ENCODE measurements at regions not wholly inside any gene's neighbourhood (a gene's known extent, or its start where the extent isn't known, plus 50 kb on each side); places are given as distances from the start of the nearest gene placed in this dataset.
"Not testable (repeated sequence)": the region's sequence is repeated elsewhere in the genome, so short reads cannot be mapped to it uniquely, and the experiment has no call there.

- no peak for DNase-seq (ENCODE audit: low read depth)
Measured at GRCh38 chr6:164826831-164827468, 482.5 kb downstream of the C6orf118 start.

GRCh38 chr6:164825386-164825785 is 484.0 kb downstream of the C6orf118 start:
- DNase-seq (ENCODE audit: low read depth), result no peak

DNA sequence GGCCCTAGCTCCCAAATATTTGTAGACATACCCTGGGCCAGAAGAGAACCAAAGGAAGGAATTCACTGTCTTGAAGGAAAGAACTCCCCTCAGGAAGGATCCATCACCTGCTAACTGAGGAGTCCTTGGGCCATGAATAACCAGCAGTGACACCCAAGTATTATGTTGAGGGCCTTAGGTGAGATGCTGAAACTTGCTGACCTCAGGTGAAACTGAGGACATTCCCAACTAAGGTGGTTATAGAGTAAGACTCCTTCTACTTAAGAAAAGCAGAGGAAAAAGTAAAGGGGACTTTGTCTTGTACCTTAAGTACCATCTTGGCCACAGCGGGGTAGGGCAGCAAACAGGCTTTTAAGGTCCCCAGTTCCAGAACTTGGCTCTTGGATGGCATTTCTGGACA is 491.7 kb downstream of the C6orf118 start:
- no peak for DNase-seq (ENCODE audit: low read depth)

DNA sequence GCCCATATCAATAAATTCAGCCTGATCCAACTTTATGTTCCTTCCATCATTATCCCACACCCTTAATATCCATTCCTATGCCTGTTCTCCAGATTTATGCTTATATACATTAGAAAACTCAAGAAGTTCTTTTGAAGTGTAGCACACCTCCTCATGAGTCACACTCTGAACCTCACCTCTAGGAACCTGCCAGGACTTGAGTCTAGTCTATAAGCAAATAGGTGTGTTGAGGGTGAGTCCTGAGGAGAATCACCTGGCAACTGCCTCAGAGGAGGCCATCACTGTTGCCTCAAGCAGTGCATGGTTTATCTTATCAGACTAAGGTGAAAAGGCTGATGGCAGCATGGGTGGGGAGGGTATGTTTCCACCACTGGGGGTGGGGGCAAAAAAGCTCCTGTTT is 496.7 kb downstream of the C6orf118 start:
- no peak for DNase-seq (ENCODE audit: low read depth)

DNA sequence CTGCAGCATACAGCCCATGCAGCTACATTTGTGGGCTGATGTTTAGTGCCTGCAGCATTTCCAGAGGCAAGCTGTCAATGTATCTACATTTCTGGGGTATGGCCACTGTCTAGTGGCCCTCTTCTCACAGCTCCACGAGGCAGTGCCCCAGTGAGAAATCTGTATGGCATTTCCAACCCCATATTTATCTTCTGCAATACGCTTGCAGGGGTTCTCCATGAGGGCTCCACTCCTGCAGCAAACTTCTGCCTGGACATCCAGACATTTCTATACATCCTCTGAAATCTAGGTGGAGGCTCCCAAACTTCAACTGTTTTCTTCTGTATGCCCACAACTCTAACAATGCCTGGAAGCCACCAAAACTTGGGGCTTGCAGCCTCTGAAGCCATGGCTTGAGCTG is 502.3 kb downstream of the C6orf118 start:
- no peak for DNase-seq (ENCODE audit: low read depth)

- DNase-seq (ENCODE audit: low read depth), result no peak
Measured at GRCh38 chr6:164795056-164795815, 514.2 kb downstream of the C6orf118 start.

- no peak for DNase-seq (ENCODE audit: low read depth)
Measured at GRCh38 chr6:164792666-164793065, 516.7 kb downstream of the C6orf118 start.

DNA sequence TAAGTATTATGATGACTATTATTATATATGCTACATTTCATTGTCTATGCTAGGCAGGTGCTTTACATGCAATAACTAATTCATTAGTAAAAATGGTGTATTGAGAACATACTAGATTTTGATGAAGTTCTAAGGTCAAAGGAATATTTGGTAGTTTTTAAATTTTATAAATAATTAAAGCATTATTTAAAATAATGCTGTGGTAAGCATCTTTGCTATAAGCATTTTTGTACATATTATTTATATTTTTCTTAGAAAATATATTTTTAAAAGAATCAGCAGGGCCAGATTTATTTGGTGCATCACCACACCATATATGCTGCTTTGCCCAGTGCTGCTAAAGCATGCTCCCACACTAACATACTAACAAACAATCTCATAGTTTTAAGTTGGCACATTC is 517.9 kb downstream of the C6orf118 start:
- no peak for DNase-seq (ENCODE audit: low read depth)

GRCh38 chr6:164763788-164764187 is 545.6 kb downstream of the C6orf118 start:
- no peak for DNase-seq (ENCODE audit: low read depth)

GRCh38 chr6:164757451-164757850 is 552.0 kb downstream of the C6orf118 start:
- no peak for DNase-seq (ENCODE audit: low read depth)

GRCh38 chr6:164756723-164757122 is 552.7 kb downstream of the C6orf118 start:
- no peak for DNase-seq (ENCODE audit: low read depth)

- DNase-seq (ENCODE audit: low read depth), result no peak
Measured at GRCh38 chr6:164756142-164756541, 553.3 kb downstream of the C6orf118 start.

GRCh38 chr6:164753517-164753916 is 555.9 kb downstream of the C6orf118 start:
- DNase-seq (ENCODE audit: low read depth), result no peak

DNA sequence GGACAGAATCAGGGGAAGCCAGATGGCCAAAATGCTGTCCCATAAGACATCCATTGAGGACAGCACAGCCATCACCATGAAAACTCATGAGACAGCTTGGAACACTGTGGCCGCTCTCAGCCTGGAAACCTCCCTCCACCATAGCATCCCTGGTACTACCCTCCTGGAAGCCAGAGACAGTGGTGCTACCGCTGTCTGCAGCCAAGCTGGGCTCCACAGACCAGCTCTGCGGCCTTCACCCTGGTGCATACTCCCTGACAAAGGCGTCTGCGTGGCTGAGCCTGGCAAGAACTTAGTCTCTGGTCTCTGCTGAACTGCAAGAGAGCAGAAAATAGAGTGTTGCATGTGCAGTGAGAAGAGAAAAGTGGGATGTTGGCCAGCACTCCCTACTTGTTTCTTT is 558.0 kb downstream of the C6orf118 start:
- no peak for DNase-seq (ENCODE audit: low read depth)

GRCh38 chr6:164750128-164750527 is 559.3 kb downstream of the C6orf118 start:
- DNase-seq (ENCODE audit: low read depth), result no peak

DNA sequence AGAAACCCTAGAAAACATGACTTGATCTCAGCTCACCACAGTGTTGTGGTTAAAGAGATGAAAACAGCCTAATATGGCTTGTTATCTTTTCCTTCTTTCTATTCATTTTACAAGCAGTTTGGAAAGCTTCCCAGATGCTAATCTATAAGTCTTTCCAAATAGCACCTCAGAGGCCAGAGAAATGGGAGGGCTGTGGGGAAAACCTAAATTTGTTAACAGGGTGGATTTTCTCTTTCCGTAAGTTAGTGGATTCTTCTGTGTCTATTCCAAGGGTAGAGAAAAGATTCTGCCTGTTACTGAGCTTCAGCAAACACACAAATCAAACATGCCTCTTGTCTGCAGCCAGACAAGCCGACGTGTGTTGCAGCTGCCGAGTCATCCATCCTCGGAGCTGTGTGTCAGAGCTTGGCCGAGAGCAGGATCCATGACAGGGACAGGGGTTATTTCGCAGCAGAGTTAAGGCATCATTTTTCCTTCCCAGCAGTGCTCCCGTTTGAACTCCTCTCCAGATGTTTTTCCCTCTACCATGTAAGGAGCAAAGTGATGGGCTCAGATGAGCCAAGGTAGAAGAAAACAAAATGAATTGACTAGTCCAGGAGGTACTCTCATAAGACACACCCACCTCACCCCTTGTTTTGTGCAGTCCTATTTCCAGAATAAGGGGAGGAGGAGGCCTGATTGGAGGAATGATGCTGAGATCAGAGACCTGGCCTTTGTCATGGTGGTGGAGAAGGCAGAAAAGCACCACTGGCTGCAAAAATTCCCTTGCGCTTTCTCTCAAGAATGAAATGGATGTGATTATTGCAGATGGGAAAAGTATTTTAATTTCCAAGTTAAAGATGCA is 560.0 kb downstream of the C6orf118 start:
- DNase-seq (ENCODE audit: low read depth), result no peak

DNA sequence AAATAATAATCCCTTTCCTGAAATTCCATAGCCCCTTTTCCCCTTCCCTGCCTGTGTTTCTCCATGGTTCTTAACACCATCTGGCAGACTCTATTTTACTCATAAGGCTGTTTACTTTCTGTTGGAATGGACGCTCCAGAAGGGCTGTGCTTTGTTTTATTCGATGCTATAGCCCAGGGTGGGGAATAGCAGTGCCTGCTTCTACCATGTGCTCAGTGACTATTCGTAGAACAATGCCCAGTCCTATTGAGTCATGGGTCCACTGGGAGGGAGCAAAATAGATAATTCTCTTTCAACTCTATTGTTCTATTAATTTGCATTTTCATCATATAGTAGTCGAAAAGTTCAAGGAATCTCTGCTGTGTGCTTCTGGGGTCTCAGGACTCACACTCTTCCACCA is 565.1 kb downstream of the C6orf118 start:
- no peak for DNase-seq (ENCODE audit: low read depth)

GRCh38 chr6:164741938-164742451 is 567.4 kb downstream of the C6orf118 start:
- DNase-seq (ENCODE audit: low read depth), result no peak

GRCh38 chr6:164736090-164736489 is 573.3 kb downstream of the C6orf118 start:
- DNase-seq (ENCODE audit: low read depth), result not testable (repeated sequence)

GRCh38 chr6:164731539-164731938 is 577.9 kb downstream of the C6orf118 start:
- no peak for DNase-seq (ENCODE audit: low read depth)

DNA sequence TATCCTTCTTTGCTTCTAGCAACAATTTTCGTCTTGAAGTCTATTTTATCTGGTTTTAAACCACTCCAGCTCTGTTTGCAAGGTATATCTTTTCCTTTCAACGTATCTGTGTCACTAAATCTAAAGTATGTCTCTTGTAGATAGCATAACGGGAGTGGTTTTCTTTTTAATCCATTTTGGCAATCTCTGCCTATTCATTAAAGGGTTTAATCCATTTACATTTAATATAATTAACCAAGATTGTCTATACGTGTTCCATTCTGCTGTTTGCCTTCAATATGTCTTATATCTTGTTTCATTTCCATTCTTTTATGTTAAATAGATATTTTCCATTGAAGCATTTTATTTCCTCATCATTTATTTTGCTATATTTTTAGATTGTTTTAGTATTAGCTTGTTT is 587.9 kb downstream of the C6orf118 start:
- no peak for DNase-seq (ENCODE audit: low read depth)

DNA sequence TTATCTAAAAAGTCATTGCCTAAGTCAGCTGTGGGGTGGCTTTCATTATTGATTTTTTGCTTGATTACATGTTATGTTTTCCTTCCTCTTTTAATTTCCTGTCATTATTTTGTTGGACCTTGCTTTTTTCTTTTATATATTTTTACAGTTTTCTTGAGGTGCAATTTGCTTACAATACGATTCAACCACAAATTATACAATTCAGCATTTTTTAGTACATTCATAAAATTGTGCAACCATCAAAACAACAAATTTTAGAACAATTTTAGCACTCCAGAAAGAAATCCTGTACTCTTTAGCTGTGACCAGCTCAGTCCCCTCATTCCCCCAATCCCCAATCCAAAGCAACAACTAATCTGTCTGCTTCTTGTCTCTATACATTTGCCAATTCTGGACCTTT is 608.9 kb downstream of the C6orf118 start:
- no peak for DNase-seq (ENCODE audit: low read depth)

DNA sequence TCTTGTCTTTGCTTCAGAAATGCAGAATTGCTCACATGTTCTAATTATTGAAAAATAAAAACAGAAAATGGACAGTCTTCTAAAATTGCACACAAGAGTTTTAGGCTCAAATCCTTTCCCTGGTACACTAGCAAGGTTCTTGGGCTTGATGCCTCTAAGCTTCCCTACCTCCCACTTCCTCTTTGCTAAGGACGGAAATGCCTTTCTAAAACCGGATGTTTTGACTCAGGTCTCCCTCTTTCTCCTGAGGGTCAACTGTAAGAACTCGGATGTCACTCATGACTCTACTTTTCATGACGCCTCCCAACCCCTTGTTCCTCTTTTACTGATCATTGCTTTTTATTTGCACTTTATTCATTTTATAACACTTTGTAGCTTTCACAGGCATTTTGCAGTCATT is 613.5 kb downstream of the C6orf118 start:
- no peak for DNase-seq (ENCODE audit: low read depth)

Data from activated T-helper 1 cell treated with Interleukin-2 at 50 U/mL for 16 hours (primary cell).